Mesothelial cell of epicardium (in vitro differentiated cells): ENCODE measurements at regions not wholly inside any gene's neighbourhood (a gene's known extent, or its start where the extent isn't known, plus 50 kb on each side); places are given as distances from the start of the nearest gene placed in this dataset.

Experiments
- DNase-seq, 2 experiments: peaks; one replicate each; pipeline ENCODE4 v3.0.0; 2021; ENCODE audit warnings: low spot score in 2 of 2; ENCODE audit not compliant: unreplicated experiment in 2 of 2
- H3K27ac Mint-ChIP-seq: 2 replicates; pipeline ENCODE4 v1.8.0; 2021; ENCODE audit warnings: mixed read lengths
- H3K27me3 Mint-ChIP-seq: 2 replicates; pipeline ENCODE4 v1.8.0; 2021; ENCODE audit warnings: low read depth, mixed read lengths
- H3K36me3 Mint-ChIP-seq: 2 replicates; pipeline ENCODE4 v1.8.0; 2021; ENCODE audit warnings: mixed read lengths
- H3K4me1 Mint-ChIP-seq: 2 replicates; pipeline ENCODE4 v1.8.0; 2021; ENCODE audit warnings: mixed read lengths
- H3K4me3 Mint-ChIP-seq: 2 replicates; pipeline ENCODE4 v1.8.0; 2021; ENCODE audit warnings: mild to moderate bottlenecking, moderate library complexity, mixed read lengths
- H3K9me3 Mint-ChIP-seq: 2 replicates; pipeline ENCODE4 v1.8.0; 2021; ENCODE audit warnings: mixed read lengths
- TF ChIP-seq, protein P1 (sequence below): fragments of 200-600 bp; sonication (generic); IDR thresholded peaks from one replicate; pipeline ENCODE4 v1.5.0; 2021; ENCODE audit warnings: antibody characterized with exemption; ENCODE audit not compliant: unreplicated experiment

DNA sequence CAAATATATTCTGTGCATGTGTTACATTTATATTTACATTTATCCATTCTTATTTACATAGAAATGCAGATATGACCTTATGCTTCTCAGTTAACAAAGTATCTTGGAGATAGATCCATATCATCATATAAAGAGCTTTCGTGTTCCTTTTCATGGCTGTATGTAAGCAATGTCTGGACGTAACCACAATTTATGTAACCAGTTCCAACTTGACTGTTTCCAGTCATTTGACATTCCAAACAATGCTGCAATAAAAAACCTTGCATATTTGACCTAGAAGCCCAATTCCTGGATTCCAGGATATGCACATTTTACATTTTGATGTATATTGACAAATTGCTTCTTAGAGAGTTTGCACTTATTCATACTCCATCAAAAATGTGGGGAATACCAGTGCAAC, 113.7 kb upstream of the F13A1 start:
- no peak overlapping the region for H3K27ac Mint-ChIP-seq
- peaks cover 15% of the 10 kb centered on the region for H3K27me3 Mint-ChIP-seq
- H3K4me3 Mint-ChIP-seq = no peak overlapping the region
- TF ChIP-seq, protein P1, sequence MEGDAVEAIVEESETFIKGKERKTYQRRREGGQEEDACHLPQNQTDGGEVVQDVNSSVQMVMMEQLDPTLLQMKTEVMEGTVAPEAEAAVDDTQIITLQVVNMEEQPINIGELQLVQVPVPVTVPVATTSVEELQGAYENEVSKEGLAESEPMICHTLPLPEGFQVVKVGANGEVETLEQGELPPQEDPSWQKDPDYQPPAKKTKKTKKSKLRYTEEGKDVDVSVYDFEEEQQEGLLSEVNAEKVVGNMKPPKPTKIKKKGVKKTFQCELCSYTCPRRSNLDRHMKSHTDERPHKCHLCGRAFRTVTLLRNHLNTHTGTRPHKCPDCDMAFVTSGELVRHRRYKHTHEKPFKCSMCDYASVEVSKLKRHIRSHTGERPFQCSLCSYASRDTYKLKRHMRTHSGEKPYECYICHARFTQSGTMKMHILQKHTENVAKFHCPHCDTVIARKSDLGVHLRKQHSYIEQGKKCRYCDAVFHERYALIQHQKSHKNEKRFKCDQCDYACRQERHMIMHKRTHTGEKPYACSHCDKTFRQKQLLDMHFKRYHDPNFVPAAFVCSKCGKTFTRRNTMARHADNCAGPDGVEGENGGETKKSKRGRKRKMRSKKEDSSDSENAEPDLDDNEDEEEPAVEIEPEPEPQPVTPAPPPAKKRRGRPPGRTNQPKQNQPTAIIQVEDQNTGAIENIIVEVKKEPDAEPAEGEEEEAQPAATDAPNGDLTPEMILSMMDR = no peak
- no peaks in the 10 kb centered on the region for H3K4me1 Mint-ChIP-seq
- H3K36me3 Mint-ChIP-seq = no peaks in the 10 kb centered on the region
- no peak for DNase-seq
- peaks cover 7% of the 10 kb centered on the region for H3K9me3 Mint-ChIP-seq

DNA sequence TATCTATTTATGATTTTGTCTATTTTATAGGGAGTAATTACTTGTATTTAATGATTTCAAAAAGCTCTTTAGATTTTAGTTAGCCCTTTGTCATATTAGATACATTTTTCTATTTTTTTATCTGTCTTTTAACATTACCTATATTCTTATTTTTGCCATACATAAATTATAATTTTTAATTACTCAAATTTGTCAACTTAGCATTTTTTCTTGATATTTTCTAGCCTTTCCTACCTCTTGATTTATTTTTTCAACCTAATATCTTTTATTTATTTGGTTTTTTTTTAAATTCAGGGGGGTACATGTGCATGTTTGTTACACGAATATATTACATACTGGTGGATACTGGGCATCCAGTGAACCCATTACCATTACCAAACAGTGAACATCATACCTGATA, 114.3 kb upstream of the F13A1 start:
- no peaks in the 10 kb centered on the region for H3K36me3 Mint-ChIP-seq
- H3K4me1 Mint-ChIP-seq = no peaks in the 10 kb centered on the region
- TF ChIP-seq, protein P1 = no peak
- peaks cover 7% of the 10 kb centered on the region for H3K9me3 Mint-ChIP-seq
- no peak for DNase-seq
- no peak overlapping the region for H3K4me3 Mint-ChIP-seq
- peaks cover 16% of the 10 kb centered on the region for H3K27me3 Mint-ChIP-seq
- no peak overlapping the region for H3K27ac Mint-ChIP-seq

DNA sequence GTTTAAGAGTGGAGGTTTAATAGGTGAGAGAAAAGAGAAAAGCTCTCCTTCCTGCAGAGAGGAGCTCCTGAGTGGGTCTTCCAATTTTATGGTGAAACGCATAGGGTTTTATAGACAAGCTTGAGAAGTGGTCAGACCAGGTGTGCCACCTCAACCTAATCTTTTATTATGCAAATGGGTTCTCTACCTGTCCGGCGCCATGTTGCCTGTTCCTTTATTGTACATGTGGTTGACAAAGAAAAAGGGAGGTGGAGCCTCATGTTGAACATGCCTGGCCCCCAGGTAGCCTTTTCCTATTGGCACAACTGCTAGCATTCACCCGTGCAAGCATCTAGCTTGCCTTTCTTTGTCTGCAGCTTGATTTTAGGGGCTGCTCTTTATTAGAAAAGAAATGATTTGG, 115.9 kb upstream of the F13A1 start:
- H3K4me1 Mint-ChIP-seq = no peaks in the 10 kb centered on the region
- H3K9me3 Mint-ChIP-seq = peaks cover 7% of the 10 kb centered on the region
- H3K36me3 Mint-ChIP-seq = no peaks in the 10 kb centered on the region
- TF ChIP-seq, protein P1 = no peak
- H3K27me3 Mint-ChIP-seq = peaks cover 22% of the 10 kb centered on the region
- H3K27ac Mint-ChIP-seq = no peak overlapping the region
- no peak for DNase-seq
- no peak overlapping the region for H3K4me3 Mint-ChIP-seq

DNA sequence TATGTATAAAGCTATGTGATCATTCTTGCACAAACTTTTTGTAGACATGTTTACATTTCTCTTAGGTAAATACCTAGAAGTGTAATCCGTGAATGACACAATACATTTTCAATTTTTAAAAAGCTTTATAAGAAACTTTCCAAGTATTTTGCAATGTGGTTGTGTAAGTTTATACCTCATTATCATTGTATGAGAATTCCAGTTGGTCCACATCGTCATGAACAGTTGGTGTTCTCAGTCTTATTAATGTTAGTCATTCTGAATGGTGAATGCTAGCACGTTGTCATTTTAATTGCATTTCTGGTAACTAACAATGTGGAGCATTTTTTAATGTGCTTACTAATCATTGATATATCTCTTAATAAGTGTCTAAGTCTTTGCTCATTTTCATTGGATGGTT, 116.5 kb upstream of the F13A1 start:
- TF ChIP-seq, protein P1 = no peak
- Mint-ChIP-seq H3K27me3 (peaks cover 24% of the 10 kb centered on the region), H3K9me3 (peaks cover 12% of the 10 kb centered on the region), H3K4me3 (no peak overlapping the region), H3K4me1 (no peaks in the 10 kb centered on the region), H3K27ac (no peak overlapping the region), H3K36me3 (no peaks in the 10 kb centered on the region)
- no peak for DNase-seq

DNA sequence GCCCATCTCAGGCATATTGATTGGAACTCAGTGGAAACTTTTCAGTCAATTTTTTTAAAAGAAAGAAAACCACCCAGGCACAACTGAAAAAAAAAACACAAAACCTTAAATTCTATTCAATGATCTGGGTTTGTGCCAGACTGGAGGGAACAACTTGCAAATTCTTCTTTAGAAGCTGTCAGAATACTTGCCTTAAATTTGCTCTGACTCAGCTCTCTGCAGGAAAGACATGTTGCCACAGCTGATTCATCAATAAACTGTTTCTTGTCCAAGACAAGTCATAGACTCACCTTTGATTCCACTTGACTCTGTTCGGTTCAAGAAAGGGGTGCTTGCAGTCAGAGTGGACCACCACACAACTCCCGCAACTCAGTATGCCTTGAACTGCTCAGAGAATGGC, 117.8 kb upstream of the F13A1 start:
- Mint-ChIP-seq H3K27me3 (peaks cover 26% of the 10 kb centered on the region), H3K4me1 (no peaks in the 10 kb centered on the region), H3K36me3 (no peaks in the 10 kb centered on the region), H3K4me3 (no peak overlapping the region), H3K27ac (no peak overlapping the region), H3K9me3 (peaks cover 15% of the 10 kb centered on the region)
- no peak for DNase-seq
- TF ChIP-seq, protein P1 = no peak

DNA sequence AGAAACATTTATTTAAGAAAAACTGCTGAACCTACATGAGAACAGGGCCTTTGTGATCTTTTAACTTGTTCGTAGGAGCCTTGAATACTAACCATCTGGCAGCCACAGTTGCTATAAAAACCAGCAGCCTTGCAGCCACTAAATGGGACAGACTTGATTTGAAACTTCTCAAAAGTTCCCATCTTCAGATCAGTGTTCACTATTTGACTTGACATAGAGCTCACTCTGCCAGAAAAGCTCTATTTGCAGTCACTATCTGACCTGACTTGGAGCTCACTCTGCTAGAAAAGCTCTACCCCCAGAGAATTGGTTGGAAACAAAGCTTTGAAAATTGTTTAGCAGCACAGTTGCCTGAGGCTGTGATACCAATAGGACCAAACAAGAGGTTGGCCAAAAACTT, 119.3 kb upstream of the F13A1 start:
- H3K36me3 Mint-ChIP-seq = no peaks in the 10 kb centered on the region
- H3K4me3 Mint-ChIP-seq = no peak overlapping the region
- H3K27ac Mint-ChIP-seq = no peak overlapping the region
- H3K4me1 Mint-ChIP-seq = no peaks in the 10 kb centered on the region
- H3K27me3 Mint-ChIP-seq = peaks cover 29% of the 10 kb centered on the region
- no peak for DNase-seq
- H3K9me3 Mint-ChIP-seq = peaks cover 15% of the 10 kb centered on the region
- TF ChIP-seq, protein P1 = no peak
